Suppressor macrophage (primary cell): ENCODE measurements at regions not wholly inside any gene's neighbourhood (a gene's known extent, or its start where the extent isn't known, plus 50 kb on each side); places are given as distances from the start of the nearest gene placed in this dataset.

Experiments
- DNase-seq, 4 experiments: peaks; one replicate each; pipeline ENCODE4 v3.0.0-alpha.2; 2020 to 2022

- DNase-seq = no peak
Measured at GRCh38 chr4:3683077-3683743, 83.0 kb upstream of the ADRA2C start.

GRCh38 chr4:3682236-3683076 lies 83.7 kb upstream of the ADRA2C start:
- DNase-seq = no peak

GRCh38 chr4:3681191-3681590 lies 85.0 kb upstream of the ADRA2C start:
- DNase-seq = no peak

- DNase-seq = no peak
Measured at GRCh38 chr4:3680656-3681055, 85.5 kb upstream of the ADRA2C start.

- DNase-seq = no peak
Measured at GRCh38 chr4:3679851-3680311, 86.3 kb upstream of the ADRA2C start.

DNA sequence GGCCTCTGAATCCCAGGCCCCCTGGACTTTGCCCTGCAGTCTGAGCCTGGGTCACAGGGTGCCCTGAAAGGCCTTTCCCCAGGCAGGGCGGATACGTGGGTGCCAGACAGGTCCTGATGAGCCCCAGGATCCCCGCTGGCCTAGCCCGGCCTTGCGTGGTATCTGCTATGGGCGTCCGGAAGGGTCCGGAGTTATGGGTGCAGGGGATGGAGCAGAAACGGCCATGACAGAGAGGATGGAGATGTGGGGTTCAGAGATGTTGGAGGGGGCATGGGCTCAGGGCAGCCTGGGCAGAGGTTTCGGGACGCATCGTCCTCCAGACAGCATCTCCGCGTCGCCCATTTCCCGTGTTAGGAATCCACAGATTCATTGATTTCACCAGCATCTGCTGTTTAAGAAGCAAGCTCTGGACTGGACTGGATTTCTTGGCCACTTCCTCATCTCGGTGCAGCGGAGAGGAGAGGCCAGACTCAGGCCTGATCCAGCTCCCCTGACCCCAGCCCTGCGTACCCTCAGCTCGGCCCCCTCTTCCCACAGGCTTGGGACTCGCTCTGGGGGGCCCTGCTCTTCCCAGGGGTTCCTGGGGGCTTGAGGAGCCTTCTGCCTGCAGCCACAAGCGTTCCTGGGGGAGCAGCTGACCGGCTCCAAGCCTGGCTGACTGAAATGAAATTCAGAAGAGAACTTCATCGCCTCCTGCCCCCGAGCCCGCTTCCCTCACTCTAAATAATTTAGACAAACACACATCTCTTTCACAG lies 86.9 kb upstream of the ADRA2C start:
- no peak for DNase-seq

DNA sequence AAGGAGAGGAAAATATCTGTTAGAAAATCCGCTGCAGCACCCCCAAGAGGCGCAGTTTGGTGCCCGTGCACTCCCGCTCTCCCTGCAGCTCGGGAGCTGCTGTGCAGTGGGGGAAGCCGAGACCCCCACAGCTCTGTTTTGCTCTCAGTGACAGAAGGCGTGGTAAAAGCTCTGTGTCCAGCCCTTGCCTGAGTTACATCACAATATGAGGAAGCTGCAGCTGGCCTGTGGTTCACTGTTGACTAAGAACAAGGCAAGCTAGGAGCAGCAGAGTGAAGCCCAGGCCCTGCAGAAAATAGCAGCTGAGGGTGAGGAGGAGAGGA lies 88.5 kb upstream of the ADRA2C start:
- peak; percentile 13 to 60 (median 45) for DNase-seq

- no peak for DNase-seq
Measured at GRCh38 chr4:3676907-3677747, 89.1 kb upstream of the ADRA2C start.

- DNase-seq = no peak
Measured at GRCh38 chr4:3676196-3676595, 90.0 kb upstream of the ADRA2C start.

DNA sequence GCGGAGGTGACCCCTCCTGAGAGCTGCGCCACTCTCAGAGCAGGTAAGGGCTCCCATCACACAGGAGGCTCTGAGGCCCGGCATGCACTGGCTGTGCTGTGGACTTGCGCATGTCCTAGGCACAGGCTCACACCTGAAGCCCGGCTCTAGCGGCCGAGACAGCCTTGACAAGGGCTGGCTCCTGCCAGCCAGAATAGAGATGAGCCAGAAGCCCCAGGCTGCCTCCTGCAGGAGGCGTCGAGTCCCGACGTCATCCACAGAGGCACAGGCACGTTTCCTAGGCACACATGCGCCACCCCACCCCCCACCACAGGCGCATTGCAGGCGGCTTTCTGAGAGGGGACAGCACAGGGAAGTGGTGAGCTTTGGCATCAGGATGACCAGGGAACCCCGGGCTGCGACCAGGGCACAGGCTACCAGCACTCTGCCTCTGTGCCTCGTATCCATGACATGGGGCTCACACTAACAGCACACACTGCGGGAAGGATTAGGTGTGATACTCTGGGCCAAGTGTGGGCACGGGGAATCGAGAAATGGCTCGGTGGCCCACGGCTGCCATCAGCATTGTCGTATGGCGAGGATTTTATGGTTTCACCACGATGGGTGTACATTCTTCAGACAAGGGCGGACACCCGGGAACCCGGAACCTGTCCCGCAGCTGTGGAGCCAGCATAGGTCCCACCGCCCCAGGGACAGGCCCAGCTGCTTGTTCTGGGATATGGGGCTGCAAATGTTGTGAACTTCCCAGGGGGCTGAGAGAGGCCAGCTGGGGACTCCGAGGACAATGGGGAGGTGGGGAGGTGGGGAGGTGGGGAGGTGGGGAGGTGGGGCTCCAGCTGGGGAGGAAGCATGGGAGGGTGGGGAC lies 90.7 kb upstream of the ADRA2C start:
- no peak for DNase-seq

- no peak for DNase-seq
Measured at GRCh38 chr4:3674479-3674851, 91.7 kb upstream of the ADRA2C start.

DNA sequence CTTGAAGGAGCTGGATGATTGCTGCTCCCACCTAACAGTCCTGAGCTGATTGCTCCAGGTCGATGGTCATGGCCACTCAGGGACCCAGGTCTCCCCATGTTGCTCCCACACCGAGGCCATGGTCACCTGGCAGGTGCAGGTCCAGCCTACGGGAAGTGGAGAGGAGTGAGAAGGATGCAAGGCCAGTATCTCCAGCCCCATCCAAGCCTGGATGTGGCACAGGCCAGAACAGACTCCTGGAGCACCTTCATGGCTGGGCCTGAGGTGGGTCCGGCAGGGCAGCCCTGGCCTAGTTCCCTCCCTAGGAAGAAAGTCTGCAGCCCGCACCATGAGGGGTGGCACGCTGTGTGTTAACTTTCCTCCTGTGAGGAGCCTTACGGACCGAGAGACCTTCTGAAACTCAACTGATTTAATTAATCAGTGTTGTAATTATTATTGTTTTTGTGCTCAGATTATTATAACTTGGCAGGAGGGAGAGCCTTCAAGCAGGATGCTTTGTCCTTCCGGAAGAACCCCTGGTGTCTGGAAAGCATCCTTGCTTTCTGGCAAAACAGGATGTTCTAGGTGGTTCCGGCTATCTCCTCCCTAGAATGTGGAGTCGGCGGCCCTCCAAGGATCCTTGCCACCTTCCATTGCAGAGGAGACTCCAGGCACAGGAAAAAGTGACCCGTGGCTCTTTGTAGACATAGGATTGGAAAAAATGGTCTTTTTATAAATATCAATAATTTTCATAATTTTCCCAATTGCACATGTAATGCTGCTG lies 92.3 kb upstream of the ADRA2C start:
- DNase-seq = no peak

DNA sequence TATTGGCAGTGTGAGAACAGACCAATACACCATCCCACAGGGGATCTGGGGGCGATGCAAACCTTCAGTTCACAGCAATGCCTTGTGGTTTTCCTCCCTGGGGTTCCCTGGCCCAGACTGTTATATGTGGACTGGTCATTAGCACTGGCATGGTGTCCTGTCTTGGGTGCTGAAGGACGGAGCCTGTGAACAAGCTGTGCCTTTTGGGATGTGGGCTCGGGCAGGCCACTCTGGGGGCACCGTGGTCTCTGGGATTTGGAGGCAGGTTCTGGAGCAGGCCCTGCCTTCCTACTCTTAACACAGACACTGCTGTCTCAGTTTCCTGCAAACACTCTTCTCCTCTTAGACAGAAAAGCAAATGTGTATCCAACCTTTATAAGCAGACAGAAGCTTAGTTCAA lies 93.0 kb upstream of the ADRA2C start:
- DNase-seq = no peak

DNA sequence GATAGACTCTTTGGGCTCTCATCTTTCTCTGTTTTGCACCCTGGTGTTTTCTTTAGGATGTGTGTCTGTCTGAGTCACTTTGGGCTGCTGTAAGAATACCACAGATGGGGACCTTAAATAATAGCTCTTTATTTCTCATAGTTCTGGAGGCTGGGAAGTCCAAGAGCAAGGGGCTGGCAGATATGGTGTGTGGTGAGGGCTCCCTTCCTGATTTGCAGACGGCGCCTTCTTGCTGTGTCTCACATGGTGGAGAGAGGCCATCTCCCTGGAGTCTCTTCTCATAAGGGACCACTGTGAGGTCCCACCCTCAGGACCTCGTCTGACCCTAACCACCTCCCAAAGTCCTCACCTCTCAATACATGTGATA lies 93.7 kb upstream of the ADRA2C start:
- DNase-seq = no peak

GRCh38 chr4:3671571-3672464 lies 94.4 kb upstream of the ADRA2C start:
- DNase-seq = no peak

DNA sequence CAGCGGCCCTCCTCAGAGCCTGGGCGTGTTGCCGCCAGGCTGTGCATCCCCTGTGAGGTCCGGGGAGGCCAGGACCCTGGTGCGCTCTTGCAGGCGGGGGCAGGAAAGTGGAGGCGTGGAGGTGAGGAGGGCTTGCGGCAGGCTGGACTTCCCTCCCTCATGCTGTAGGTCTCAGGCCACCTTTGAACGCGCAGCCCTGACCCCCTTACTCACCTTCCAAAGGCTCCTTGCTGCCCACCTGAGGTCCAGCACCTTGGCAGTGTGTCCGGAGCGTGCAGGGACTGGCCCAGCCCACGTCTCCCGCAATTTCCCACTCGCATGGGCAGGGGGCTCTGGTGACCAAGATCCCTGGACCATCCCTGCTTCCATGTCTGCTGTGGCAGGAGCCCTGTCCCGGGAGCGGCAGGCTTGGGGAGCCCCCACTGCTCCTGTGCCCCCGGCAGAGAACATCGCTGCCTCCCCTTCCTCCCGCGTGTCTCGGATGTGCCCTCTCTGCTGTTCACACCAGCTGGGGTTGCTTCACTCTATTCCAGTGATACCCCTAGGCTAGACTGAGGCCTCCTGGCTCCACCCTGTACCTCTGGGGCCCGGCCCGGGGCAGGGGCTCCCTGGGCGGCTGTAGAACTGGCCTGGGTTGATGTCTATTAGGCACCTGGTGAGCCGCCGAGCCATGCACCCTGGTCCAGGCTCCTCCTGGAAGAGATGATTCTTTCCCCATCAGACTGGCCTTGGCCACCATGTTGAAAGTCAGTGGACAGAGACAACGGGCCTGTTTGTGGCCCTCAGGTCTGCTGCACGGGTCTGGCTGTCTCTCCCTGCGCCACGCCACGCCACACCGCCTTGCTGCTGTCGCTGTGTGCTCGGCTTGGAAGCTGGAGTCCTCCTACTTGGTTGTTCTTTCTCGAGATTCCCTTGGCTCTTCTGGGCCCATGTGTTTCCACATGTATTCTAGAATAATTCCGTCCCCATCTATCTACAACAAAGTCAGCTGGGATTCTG lies 95.4 kb upstream of the ADRA2C start:
- no peak for DNase-seq

DNA sequence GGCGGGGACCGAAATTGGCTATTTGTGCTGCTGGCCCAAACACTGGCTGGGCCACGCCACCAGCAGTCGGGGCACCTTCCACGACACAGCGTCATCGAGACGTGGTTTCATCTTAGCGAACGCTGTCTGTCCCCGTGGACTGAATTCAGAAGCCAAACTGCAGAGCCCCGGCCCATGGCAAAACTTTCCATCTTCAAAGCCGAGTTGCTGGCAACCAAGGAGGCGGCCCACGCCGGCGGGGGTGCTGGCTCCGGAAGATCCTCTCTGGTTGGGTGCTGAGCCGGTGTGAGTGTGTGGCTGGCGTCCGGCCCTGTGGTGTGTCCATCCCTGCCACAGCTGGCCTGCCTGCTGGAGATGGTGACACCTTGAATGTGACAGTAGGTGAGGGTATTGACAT lies 96.6 kb upstream of the ADRA2C start:
- DNase-seq = no peak

DNA sequence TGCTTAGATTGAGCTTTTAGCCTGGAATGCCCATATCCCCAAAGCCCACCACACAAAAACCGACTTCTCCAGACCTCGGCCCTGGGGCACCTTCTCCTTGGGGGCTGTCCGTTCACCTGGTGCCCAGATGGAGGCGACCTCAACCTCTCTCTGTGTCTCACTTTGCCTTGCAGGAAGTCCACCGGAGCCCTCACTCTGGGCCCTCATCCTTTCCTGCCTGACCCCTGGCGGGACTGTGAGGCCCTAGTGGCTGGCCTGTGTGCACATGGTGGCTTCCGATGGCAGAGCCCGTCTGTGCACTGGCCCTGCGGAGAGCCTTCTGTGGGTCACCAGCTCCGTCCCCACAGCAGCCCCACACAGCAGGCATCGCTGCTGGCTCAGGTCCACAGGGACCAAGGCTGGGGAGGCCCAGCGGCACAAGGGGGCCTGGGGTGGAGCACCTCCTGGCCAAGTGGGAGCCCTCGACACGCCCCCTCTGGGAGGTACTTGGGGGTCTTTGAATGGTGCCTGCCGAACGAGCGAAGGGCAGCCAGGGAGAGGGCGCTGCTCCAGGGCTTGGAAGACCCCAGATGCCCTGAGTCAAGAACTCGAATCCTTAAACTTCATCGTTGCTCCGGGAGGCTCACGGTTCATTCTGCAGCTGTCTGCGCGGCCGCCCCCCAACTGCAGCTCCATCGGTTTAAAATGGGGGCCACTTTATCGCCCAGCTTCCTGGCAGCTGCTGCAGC lies 97.2 kb upstream of the ADRA2C start:
- DNase-seq = no peak
